ENCODE measurements at regions not wholly inside any gene's neighbourhood (a gene's known extent, or its start where the extent isn't known, plus 50 kb on each side); places are given as distances from the start of the nearest gene placed in this dataset.

DNA sequence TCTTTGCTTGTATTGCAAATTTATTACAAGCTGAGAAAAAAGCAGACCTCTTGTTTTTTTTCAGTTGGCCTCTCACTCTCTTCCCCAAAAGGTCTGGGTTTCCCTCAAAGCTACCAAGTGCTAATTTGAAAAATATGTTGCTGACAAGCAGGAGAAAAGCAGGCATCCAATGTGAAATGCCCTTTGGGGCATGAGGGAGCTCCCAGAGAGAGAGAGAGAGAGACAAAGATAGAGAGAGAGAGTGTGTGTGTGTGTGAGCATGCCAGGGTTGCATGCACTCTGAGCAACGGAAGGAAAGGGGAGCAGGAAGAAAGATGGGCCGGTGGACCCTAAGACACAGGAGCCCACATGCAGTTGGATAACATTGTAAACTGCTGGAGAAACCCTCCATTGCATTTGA lies 358.4 kb downstream of the TMEM38B start:
- no peak for DNase-seq (ENCODE audit: low spot score)

- DNase-seq (ENCODE audit: low spot score): no peak
Measured at GRCh38 chr9:106056328-106056727, 362.0 kb downstream of the TMEM38B start.

DNA sequence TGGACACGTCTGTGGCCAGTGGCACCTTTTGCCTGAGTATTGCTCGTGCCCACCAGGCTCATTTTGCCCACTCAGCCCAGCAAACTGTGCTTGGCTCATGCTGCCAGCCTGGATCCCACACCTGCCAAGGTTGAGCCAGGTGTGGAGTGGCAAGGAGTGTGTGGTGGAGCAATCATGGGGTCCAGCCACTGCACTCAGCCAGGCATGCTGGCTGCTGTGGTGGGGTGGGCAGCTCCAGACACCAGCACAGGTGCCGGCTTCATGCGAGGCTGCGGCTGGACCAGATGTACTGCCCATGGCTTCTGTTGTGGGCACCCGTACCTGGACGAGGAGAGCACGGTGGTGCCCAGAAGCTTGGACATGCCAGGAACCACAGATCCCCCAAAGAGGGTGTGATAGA lies 364.1 kb downstream of the TMEM38B start:
- DNase-seq (ENCODE audit: low spot score): no peak

DNA sequence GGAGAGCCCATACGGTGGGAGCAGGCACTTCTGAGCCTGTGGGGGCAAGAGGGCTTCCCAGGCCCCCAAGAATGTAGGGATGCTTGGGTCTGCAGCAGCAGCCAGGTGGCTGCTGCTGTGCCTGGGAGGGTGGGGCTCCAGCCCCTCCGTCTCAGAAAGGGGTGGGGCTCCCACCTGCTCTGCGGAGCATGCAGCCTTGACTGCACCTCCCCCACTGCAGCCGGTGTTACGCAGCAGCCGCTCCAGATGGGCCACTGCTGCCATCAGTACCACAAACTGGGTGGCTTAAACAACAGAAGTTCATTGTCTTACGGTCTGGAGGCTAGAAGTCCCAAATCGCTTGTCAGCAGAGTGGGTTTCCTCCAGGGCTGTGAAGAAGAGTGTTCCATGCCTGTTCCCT lies 365.5 kb downstream of the TMEM38B start:
- DNase-seq (ENCODE audit: low spot score): no peak

DNA sequence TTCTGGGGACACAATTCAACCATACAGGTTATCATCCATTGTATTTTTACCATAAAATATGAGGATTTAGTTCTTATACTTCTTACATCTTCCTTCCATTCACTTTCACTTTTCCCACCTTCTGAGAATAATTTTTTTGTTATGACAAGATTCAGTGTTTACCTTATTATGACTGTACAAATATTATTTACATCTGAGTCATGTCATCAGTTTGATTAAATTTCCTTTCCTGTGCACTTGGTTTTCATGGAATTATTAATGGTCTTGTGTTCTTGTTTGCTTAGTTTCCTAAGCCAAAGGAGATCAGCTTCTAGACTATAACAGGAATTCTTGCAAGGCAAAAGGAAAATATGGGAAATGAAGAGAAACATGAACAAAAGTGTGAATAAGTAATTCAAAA lies 366.5 kb downstream of the TMEM38B start:
- no peak for DNase-seq (ENCODE audit: low spot score)

- no peak for DNase-seq (ENCODE audit: low spot score)
Measured at GRCh38 chr9:106062250-106062649, 367.9 kb downstream of the TMEM38B start.

DNA sequence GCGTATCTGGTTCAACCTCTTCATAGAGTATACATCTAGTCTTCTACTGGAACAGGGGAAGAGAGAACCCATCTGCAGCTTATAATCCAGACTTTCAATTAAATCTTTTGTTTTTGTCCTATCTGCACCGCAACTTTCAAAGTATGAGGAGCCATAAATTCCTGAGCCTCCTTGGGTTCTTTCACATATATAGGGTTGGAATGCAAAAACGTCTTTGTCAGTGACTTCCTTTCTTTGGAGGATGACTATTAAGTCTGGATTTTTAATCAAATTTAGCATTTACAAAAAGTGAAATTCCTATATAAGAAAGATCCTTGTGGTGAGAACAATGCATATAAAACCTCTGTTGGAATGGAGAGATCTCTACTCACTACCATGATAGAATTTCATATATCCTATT lies 370.8 kb downstream of the TMEM38B start:
- DNase-seq (ENCODE audit: low spot score): no peak

DNA sequence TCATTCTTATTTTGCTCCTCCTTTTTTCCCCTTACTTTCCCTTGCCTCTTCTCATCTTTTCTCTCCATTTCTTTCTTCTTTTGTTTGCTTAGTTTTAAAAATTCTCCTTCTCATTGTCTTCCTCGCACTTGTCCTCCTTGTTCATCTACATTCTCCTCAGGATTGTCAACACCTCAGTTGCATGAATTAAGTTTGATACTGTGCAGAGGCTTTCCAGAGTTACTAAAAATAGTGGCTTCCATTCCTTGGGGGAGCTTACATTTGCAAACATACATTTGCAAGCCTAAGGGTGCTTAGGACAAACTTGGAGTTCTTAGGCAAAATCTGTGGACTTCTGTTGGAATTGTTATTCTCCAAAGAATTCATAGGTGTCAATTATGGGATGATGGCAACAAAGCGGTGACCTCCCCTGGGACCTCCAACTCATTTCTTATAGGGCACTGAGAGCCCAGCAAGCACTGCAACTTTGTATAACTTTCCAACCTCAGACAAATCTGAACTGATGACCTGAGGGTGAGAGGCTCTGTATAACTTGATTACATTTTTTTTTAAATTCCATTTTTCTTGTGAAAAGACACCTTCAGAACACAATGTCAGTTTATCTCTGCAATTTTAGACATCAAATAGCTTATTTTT lies 371.4 kb downstream of the TMEM38B start:
- DNase-seq (ENCODE audit: low spot score): no peak

GRCh38 chr9:106066940-106067524 lies 372.7 kb downstream of the TMEM38B start:
- no peak for DNase-seq (ENCODE audit: low spot score)

DNA sequence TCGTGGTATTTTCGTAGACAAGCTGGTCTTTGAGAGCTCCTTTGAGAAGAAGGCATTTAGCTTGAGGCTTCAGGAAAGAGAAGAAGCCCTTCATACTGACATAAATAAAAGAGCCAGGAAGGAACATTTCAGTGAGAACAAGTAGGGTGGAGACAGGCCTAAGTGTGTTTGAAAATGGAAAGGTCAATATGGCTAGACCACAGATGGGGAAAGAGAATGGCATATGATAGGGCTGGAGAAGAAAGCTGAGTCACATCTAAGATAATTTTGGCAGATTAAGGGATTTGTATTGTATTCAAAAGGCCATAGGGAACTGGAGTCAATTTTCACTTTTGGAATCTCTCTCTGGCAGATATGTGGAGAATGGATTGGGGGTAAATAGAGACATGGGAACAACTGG lies 374.9 kb downstream of the TMEM38B start:
- DNase-seq (ENCODE audit: low spot score): no peak

GRCh38 chr9:106072421-106072820 lies 378.1 kb downstream of the TMEM38B start:
- DNase-seq (ENCODE audit: low spot score): no peak

- DNase-seq (ENCODE audit: low spot score): no peak
Measured at GRCh38 chr9:106074006-106074405, 379.7 kb downstream of the TMEM38B start.

DNA sequence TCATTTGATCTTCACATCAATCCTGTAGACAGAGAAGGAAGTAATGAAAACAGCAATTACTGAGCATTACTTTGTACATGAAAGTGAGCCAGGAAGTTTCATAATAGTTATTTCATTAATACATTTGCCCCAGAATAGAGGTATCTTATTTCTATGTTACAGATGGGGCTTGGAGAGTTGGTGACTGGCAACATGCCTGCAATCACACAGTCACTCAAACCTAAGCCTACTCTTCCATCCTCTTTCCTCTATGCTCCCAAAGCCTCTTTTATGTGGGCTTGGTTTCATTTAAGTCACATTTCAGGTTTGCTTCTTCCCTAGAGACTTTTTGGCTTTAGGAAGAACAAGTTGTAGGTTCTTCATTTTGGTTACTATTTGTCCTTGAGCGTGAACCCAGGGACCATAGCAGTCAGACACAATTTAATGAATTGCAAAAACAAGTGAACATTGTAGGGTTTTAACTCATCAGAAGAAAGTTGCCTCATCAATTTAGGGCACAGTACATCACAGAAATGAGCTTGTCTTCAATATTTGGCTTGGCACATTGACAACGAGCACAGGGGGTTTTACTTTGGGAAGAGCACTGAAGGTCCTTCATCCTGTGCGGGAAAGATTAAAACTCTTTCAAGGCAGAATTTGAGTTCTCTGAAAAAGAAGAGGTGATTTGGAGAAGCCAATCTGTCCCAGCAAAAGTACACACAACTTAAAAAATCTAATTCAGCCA lies 381.1 kb downstream of the TMEM38B start:
- no peak for DNase-seq (ENCODE audit: low spot score)

GRCh38 chr9:106075960-106076327 lies 381.6 kb downstream of the TMEM38B start:
- no peak for DNase-seq (ENCODE audit: low spot score)

GRCh38 chr9:106076711-106077110 lies 382.4 kb downstream of the TMEM38B start:
- DNase-seq (ENCODE audit: low spot score): no peak

- no peak for DNase-seq (ENCODE audit: low spot score)
Measured at GRCh38 chr9:106077731-106078130, 383.4 kb downstream of the TMEM38B start.

DNA sequence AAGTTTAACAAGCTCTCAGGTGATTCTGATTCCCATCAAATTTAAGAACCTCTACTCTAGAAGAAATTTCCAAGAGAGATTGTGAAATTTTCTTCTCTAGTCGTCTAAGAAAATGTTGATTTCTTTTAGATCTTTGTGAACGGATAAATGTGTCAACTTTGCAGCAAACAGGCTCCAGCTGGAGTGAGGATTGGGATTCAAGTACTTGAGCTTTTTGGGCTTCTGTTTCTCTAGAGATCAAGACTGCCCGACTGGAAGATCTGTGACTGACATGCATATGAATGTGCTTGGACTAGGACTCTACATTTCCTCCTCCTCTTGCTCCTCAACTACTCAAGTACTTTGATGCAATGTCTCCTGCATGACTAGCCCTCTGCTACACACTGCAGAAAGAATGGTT lies 388.3 kb downstream of the TMEM38B start:
- no peak for DNase-seq (ENCODE audit: low spot score)

- DNase-seq (ENCODE audit: low spot score): no peak
Measured at GRCh38 chr9:106084702-106085101, 390.4 kb downstream of the TMEM38B start.

DNA sequence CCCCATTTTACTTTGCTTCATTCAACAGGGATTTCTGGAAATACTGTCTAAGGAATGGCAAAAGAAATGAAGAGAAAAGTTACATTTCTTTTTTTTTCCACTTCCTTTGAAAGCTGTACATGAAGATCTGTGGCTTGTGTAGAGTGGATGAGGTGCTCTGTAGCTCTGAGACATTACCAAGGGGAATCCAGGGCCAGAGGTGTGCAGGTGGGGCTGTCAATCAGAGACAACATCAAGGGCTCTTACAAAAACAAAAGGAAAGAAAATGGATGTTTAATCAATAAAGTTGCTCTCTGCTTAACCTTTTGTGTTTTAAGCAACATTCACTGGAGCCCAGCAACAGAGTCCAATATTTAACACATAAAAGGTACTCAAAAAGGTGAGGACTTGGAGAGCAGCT lies 391.1 kb downstream of the TMEM38B start:
- no peak for DNase-seq (ENCODE audit: low spot score)

DNA sequence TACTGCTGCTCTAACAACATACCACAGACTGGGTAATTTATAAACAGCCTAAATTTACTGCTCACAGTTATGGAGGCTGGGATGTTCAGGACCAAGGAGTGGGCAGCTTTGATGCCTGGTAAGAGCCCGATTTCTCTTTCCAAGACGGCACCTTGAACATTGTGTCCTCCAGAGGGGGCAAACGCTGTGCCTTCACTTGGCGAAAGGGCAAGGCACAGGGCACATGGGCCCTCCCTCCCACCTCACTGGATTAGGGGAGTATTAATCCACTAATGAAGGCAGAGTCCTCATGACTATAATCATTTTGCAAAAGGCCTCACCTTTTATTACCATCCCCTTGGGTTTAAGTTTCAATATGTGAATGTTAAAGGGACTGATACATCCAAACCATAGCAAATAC lies 397.7 kb downstream of the TMEM38B start:
- no peak for DNase-seq (ENCODE audit: low spot score)

DNA sequence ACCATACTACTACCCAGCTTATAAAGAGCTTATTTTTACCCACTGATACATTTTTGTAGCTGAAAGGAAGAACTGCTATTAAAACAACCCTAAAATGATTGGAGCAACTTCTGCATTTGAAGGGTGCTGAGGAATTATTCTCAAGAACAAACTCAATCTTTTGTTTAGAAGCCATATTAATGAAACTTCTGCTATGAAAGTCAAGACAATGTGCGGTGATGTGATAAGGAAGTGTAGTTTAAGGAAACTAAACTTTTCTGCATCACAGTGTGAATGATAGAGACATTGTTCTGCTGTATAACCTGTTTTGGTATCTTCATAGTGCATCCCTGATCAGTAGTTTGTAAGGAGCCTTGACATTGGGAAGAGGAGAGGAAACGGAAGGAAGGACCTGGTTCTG lies 408.5 kb downstream of the TMEM38B start:
- no peak for DNase-seq (ENCODE audit: low spot score)

DNA sequence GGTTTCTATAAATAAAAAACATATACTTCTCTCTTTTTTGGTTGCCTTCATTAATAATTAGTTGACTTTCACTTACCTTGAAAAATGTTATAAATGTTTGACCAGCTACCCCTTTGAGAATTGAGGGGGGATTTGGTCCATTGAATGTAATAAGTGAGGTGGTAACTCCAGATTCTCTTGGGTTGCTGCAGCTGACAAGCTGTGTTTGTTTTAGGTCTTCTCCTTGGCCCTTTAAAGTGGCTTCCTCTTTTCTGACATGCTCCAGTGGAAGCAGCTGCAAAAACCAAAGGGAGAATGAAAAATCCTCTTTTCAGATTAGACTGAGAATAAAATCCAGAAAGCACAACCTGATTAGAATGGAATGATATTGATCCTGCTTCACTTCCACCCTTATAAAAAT lies 410.5 kb downstream of the TMEM38B start:
- DNase-seq (ENCODE audit: low spot score): no peak

DNA sequence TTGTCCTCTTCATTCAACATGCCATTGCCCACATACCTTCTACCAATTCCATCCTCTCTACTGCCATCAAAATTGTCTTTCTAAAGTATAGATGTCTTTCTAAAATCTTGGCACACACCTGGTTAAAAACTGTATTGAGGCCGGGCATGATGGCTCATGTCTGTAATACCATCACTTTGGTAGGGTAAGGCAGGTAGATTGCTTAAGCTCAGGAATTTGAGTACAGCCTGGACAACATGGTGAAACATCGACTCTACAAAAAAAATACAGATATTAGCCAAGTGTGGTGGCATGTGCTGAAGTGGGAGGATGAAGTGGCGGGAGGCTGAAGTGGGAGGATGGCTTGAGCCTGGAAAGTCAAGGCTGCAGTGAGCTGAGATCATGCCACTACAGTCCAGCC lies 412.1 kb downstream of the TMEM38B start:
- DNase-seq (ENCODE audit: low spot score): no peak

- DNase-seq (ENCODE audit: low spot score): no peak
Measured at GRCh38 chr9:106107716-106108115, 413.4 kb downstream of the TMEM38B start.
